H9 (cell line): ENCODE measurements at regions not wholly inside any gene's neighbourhood (a gene's known extent, or its start where the extent isn't known, plus 50 kb on each side); places are given as distances from the start of the nearest gene placed in this dataset.

Experiments
- DNase-seq: peaks from one replicate; pipeline ENCODE4 v3.0.0-alpha.2; 2017
- H2AFZ ChIP-seq: one replicate; pipeline ENCODE4 v1.6.1; 2013; ENCODE audit warnings: mild to moderate bottlenecking, low read length, control low read depth, moderate library complexity
- H2AK5ac ChIP-seq: 2 replicates; pipeline ENCODE4 v1.6.1; 2013; ENCODE audit warnings: low read length, control low read depth, mixed read lengths; ENCODE audit not compliant: insufficient read length
- H2BK120ac ChIP-seq: one replicate; pipeline ENCODE4 v1.6.1; 2013; ENCODE audit warnings: low read depth, mild to moderate bottlenecking, low read length, control low read depth, inconsistent platforms; ENCODE audit not compliant: poor library complexity, severe bottlenecking
- H2BK12ac ChIP-seq: 2 replicates; pipeline ENCODE4 v1.6.1; 2013; ENCODE audit warnings: low read length, control low read depth, mixed read lengths, low read depth; ENCODE audit not compliant: insufficient read length
- H2BK15ac ChIP-seq: 2 replicates; pipeline ENCODE4 v1.6.1; 2013; ENCODE audit warnings: low read depth, low read length, control low read depth
- H2BK20ac ChIP-seq: one replicate; pipeline ENCODE4 v1.6.1; 2013; ENCODE audit warnings: low read depth, mild to moderate bottlenecking, low read length, control low read depth, inconsistent platforms; ENCODE audit not compliant: poor library complexity, severe bottlenecking
- H2BK5ac ChIP-seq: 2 replicates; pipeline ENCODE4 v1.6.1; 2013; ENCODE audit warnings: low read length, control low read depth, mixed read lengths; ENCODE audit not compliant: insufficient read length
- H3K14ac ChIP-seq: 2 replicates; pipeline ENCODE4 v1.6.1; 2013; ENCODE audit warnings: low read length, control low read depth; ENCODE audit not compliant: insufficient read depth
- H3K18ac ChIP-seq: 2 replicates; pipeline ENCODE4 v1.6.1; 2013; ENCODE audit warnings: low read depth, mild to moderate bottlenecking, mixed read lengths, low read length, control low read depth; ENCODE audit not compliant: insufficient read length
- H3K23ac ChIP-seq: 2 replicates; pipeline ENCODE4 v1.6.1; 2013; ENCODE audit warnings: low read length, control low read depth, mixed read lengths, low read depth; ENCODE audit not compliant: insufficient read length
- H3K23me2 ChIP-seq: 2 replicates; pipeline ENCODE4 v1.6.1; 2013; ENCODE audit warnings: low read depth, mild to moderate bottlenecking, mixed read lengths, low read length, control low read depth; ENCODE audit not compliant: insufficient read length, poor library complexity, severe bottlenecking
- H3K27ac ChIP-seq: 2 replicates; pipeline ENCODE4 v1.5.1; 2013; ENCODE audit warnings: low read length, control low read depth, mixed read lengths, low read depth; ENCODE audit not compliant: insufficient read length
- H3K27me3 ChIP-seq: 2 replicates; pipeline ENCODE4 v1.6.1; 2013; ENCODE audit warnings: low read length, control low read depth, inconsistent platforms; ENCODE audit not compliant: insufficient read depth
- H3K4ac ChIP-seq: 2 replicates; pipeline ENCODE4 v1.6.1; 2013; ENCODE audit warnings: low read depth, mild to moderate bottlenecking, control low read depth, inconsistent platforms, low read length, moderate library complexity
- H3K4me1 ChIP-seq: 2 replicates; pipeline ENCODE4 v1.6.1; 2013; ENCODE audit warnings: low read length, control low read depth, inconsistent platforms; ENCODE audit not compliant: insufficient read depth
- H3K4me2 ChIP-seq: 2 replicates; pipeline ENCODE4 v1.6.1; 2013; ENCODE audit warnings: low read length, control low read depth, mixed read lengths; ENCODE audit not compliant: insufficient read length, insufficient read depth
- H3K56ac ChIP-seq: 2 replicates; pipeline ENCODE4 v1.6.1; 2013; ENCODE audit warnings: low read depth, mild to moderate bottlenecking, mixed read lengths, low read length, control low read depth; ENCODE audit not compliant: insufficient read length
- H3K79me1 ChIP-seq: 2 replicates; pipeline ENCODE4 v1.6.1; 2013; ENCODE audit warnings: low read depth, mild to moderate bottlenecking, moderate library complexity, low read length, control low read depth, inconsistent platforms; ENCODE audit not compliant: insufficient read depth, poor library complexity, severe bottlenecking
- H3K79me2 ChIP-seq: 2 replicates; pipeline ENCODE4 v1.6.1; 2013; ENCODE audit warnings: low read length, control low read depth, inconsistent platforms; ENCODE audit not compliant: insufficient read depth
- H3K9ac ChIP-seq: 2 replicates; pipeline ENCODE4 v1.6.1; 2013; ENCODE audit warnings: low read length, control low read depth, mixed read lengths; ENCODE audit not compliant: insufficient read length; ENCODE audit errors: extremely low read depth
- H3K9me3 ChIP-seq: one replicate; pipeline ENCODE4 v1.6.1; 2013; ENCODE audit warnings: low read depth, low read length, inconsistent platforms; ENCODE audit not compliant: control insufficient read depth
- H3T11ph ChIP-seq: one replicate; pipeline ENCODE4 v1.6.1; 2013; ENCODE audit warnings: mild to moderate bottlenecking, low read length, control low read depth, inconsistent platforms
- H4K20me1 ChIP-seq: one replicate; pipeline ENCODE4 v1.6.1; 2013; ENCODE audit not compliant: control insufficient read depth, insufficient read length, insufficient read depth
- H4K5ac ChIP-seq: 2 replicates; pipeline ENCODE4 v1.6.1; 2013; ENCODE audit warnings: low read depth, mild to moderate bottlenecking, mixed read lengths, low read length, control low read depth; ENCODE audit not compliant: insufficient read length
- H4K8ac ChIP-seq: replicated peaks from 2 replicates; pipeline ENCODE4 v1.6.1; 2013; ENCODE audit warnings: low read length, control low read depth, mixed read lengths, low read depth; ENCODE audit not compliant: insufficient read length
- H4K91ac ChIP-seq: 2 replicates; pipeline ENCODE4 v1.6.1; 2013; ENCODE audit warnings: low read depth, mild to moderate bottlenecking, moderate library complexity, mixed read lengths, low read length, control low read depth; ENCODE audit not compliant: insufficient read length
- H3K27ac Mint-ChIP-seq, 3 experiments: 2 replicates in 2 of 3; 3 replicates in 1 of 3; pipeline ENCODE4 v1.8.0; 2020 to 2021; ENCODE audit warnings: mixed read lengths in 3 of 3, mild to moderate bottlenecking in 1 of 3, moderate library complexity in 1 of 3
- H3K27me3 Mint-ChIP-seq: 2 replicates; pipeline ENCODE4 v1.8.0; 2021; ENCODE audit warnings: low read depth, mild to moderate bottlenecking, moderate library complexity, mixed read lengths
- H3K36me3 Mint-ChIP-seq, 3 experiments: 2 replicates in 2 of 3; 3 replicates in 1 of 3; pipeline ENCODE4 v1.8.0; 2020 to 2021; ENCODE audit warnings: low read depth in 3 of 3, mixed read lengths in 3 of 3; ENCODE audit not compliant: insufficient read depth in 1 of 3
- H3K4me1 Mint-ChIP-seq, 2 experiments: 2 replicates each; pipeline ENCODE4 v1.8.0; 2020; ENCODE audit warnings: mixed read lengths in 2 of 2
- H3K4me3 Mint-ChIP-seq, 2 experiments: 2 replicates in 1 of 2; 3 replicates in 1 of 2; pipeline ENCODE4 v1.8.0; 2020 to 2021; ENCODE audit warnings: mild to moderate bottlenecking in 2 of 2, mixed read lengths in 2 of 2, moderate library complexity in 1 of 2
- H3K9me3 Mint-ChIP-seq, 2 experiments: 2 replicates in 1 of 2; 3 replicates in 1 of 2; pipeline ENCODE4 v1.8.0; 2020; ENCODE audit warnings: mild to moderate bottlenecking in 2 of 2, mixed read lengths in 2 of 2, moderate library complexity in 1 of 2
- CTCF ChIP-seq: fragments of 200-600 bp; sonication (generic); conservative IDR thresholded peaks from 3 replicates; pipeline ENCODE4 v1.8.0; 2021; ENCODE audit warnings: antibody characterized with exemption, mild to moderate bottlenecking
- WGBS: extraction: QIAGEN DNeasy Blood & Tissue Kit; methylation state at CpG from one replicate; pipeline ENCODE4 v1.1.7; 2013; ENCODE audit warnings: missing lambda C conversion rate, low lambda C conversion rate, mixed read lengths; ENCODE audit not compliant: insufficient read length; ENCODE audit errors: extremely low coverage; 5-methylcytosine and 5-hydroxymethylcytosine counted together

GRCh38 chr4:189396435-189396834 lies 544.2 kb upstream of the FRG1 start:
- no peaks in the 10 kb centered on the region for H3K23me2 ChIP-seq
- WGBS = no CpG with 5 or more reads among the region's 7 CpGs
- no peaks in the 10 kb centered on the region for H3K79me2 ChIP-seq
- Mint-ChIP-seq H3K27me3 (peaks cover 2% of the 10 kb centered on the region; the same call in 1 of the 2 replicates), H3K36me3 (peaks cover 1 to 4% (median 4%) of the 10 kb centered on the region in 3 experiments; a peak in 5 of 7 replicates), H3K4me1 (no peaks in the 10 kb centered on the region), H3K27ac (no peak overlapping the region), H3K9me3 (peaks cover 73 to 89% of the 10 kb centered on the region in 2 experiments), H3K4me3 (no peak overlapping the region)
- H3K27ac ChIP-seq = no peak overlapping the region
- H2BK120ac ChIP-seq = no peak overlapping the region
- no peak overlapping the region for H3K56ac ChIP-seq
- no peak overlapping the region for H3K4ac ChIP-seq
- no peak overlapping the region for H2BK20ac ChIP-seq
- no peak overlapping the region for H4K8ac ChIP-seq
- H2AFZ ChIP-seq = no peak overlapping the region
- no peak overlapping the region for H2AK5ac ChIP-seq
- H2BK15ac ChIP-seq = no peak overlapping the region
- TF ChIP-seq CTCF = no peak
- H3K4me1 ChIP-seq = no peaks in the 10 kb centered on the region
- no peak overlapping the region for H3K18ac ChIP-seq
- no peak overlapping the region for H4K91ac ChIP-seq
- H4K20me1 ChIP-seq = no peaks in the 10 kb centered on the region
- H3K9me3 ChIP-seq = peaks cover 18% of the 10 kb centered on the region
- no peak overlapping the region for H3K9ac ChIP-seq
- no peak overlapping the region for H3T11ph ChIP-seq
- no peaks in the 10 kb centered on the region for H3K27me3 ChIP-seq
- H3K23ac ChIP-seq = no peak overlapping the region
- no peak overlapping the region for H2BK12ac ChIP-seq
- H4K5ac ChIP-seq = no peak overlapping the region
- DNase-seq = no peak
- no peaks in the 10 kb centered on the region for H3K79me1 ChIP-seq
- no peak overlapping the region for H2BK5ac ChIP-seq
- no peak overlapping the region for H3K4me2 ChIP-seq
- H3K14ac ChIP-seq = no peak overlapping the region
